ENCODE measurements at regions not wholly inside any gene's neighbourhood (a gene's known extent, or its start where the extent isn't known, plus 50 kb on each side); places are given as distances from the start of the nearest gene placed in this dataset.

GRCh38 chr12:13880613-13881012 is 100.8 kb downstream of the GRIN2B start:
- no peaks in the 10 kb centered on the region for H3K4me1 Mint-ChIP-seq (ENCODE audit: low read depth in 2 of 2)
- H3K9me3 Mint-ChIP-seq, result no peaks in the 10 kb centered on the region
- H3K27ac Mint-ChIP-seq, result no peak overlapping the region
- peaks cover 0 to 11% of the 10 kb centered on the region in 2 donors for H3K27me3 Mint-ChIP-seq
- no peaks in the 10 kb centered on the region for H3K36me3 Mint-ChIP-seq (ENCODE audit: insufficient read depth)
- DNase-seq (no peak), ATAC-seq (replicated peaks) (no peak)
- no peak overlapping the region for H3K4me3 Mint-ChIP-seq

- no peaks in the 10 kb centered on the region for H3K36me3 Mint-ChIP-seq (ENCODE audit: insufficient read depth)
Observed at GRCh38 chr12:13875744-13876143, 105.7 kb downstream of the GRIN2B start.

GRCh38 chr12:13870255-13870654 is 111.1 kb downstream of the GRIN2B start:
- ATAC-seq (replicated peaks) (no peak), DNase-seq (no peak)
- peaks cover 22 to 27% of the 10 kb centered on the region in 2 donors for H3K27me3 Mint-ChIP-seq
- no peak overlapping the region for H3K4me3 Mint-ChIP-seq
- no peaks in the 10 kb centered on the region for H3K9me3 Mint-ChIP-seq
- no peaks in the 10 kb centered on the region for H3K4me1 Mint-ChIP-seq (ENCODE audit: low read depth in 2 of 2)
- H3K27ac Mint-ChIP-seq, result no peak overlapping the region
- no peaks in the 10 kb centered on the region for H3K36me3 Mint-ChIP-seq (ENCODE audit: insufficient read depth)

More at GRCh38 chr12:13875744-13876143, 105.7 kb downstream of the GRIN2B start:
- no peaks in the 10 kb centered on the region for H3K9me3 Mint-ChIP-seq
- H3K4me1 Mint-ChIP-seq (ENCODE audit: low read depth in 2 of 2), result no peaks in the 10 kb centered on the region
- H3K27me3 Mint-ChIP-seq, result peaks cover 0 to 7% of the 10 kb centered on the region in 2 donors
- H3K27ac Mint-ChIP-seq, result no peak overlapping the region
- DNase-seq (no peak), ATAC-seq (replicated peaks) (no peak)
- H3K4me3 Mint-ChIP-seq, result no peak overlapping the region

- Mint-ChIP-seq H3K27ac (no peak overlapping the region), H3K4me1 (ENCODE audit: low read depth in 2 of 2) (no peaks in the 10 kb centered on the region), H3K9me3 (no peaks in the 10 kb centered on the region), H3K27me3 (peaks cover 24 to 53% of the 10 kb centered on the region in 2 donors), H3K4me3 (no peak overlapping the region), H3K36me3 (ENCODE audit: insufficient read depth) (no peaks in the 10 kb centered on the region)
- DNase-seq (peak; percentile 5 to 7 (median 6)), ATAC-seq (replicated peaks) (no peak)
Observed at GRCh38 chr12:13864081-13864673, 117.2 kb downstream of the GRIN2B start.

- H3K36me3 Mint-ChIP-seq (ENCODE audit: insufficient read depth), result no peaks in the 10 kb centered on the region
- H3K4me1 Mint-ChIP-seq (ENCODE audit: low read depth in 2 of 2), result no peaks in the 10 kb centered on the region
- no peak overlapping the region for H3K27ac Mint-ChIP-seq
- no peak for DNase-seq
- no peaks in the 10 kb centered on the region for H3K9me3 Mint-ChIP-seq
- peaks cover 13 to 23% of the 10 kb centered on the region in 2 donors for H3K27me3 Mint-ChIP-seq
- no peak overlapping the region for H3K4me3 Mint-ChIP-seq
- no peak for ATAC-seq (replicated peaks)
Observed at GRCh38 chr12:13857750-13858149, 123.7 kb downstream of the GRIN2B start.

GRCh38 chr12:13853471-13853870 is 127.9 kb downstream of the GRIN2B start:
- Mint-ChIP-seq H3K9me3 (peaks cover 0 to 1% of the 10 kb centered on the region in 2 donors), H3K36me3 (ENCODE audit: insufficient read depth) (no peaks in the 10 kb centered on the region), H3K27me3 (no peaks in the 10 kb centered on the region), H3K27ac (no peak overlapping the region), H3K4me3 (no peak overlapping the region), H3K4me1 (ENCODE audit: low read depth in 2 of 2) (no peaks in the 10 kb centered on the region)
- DNase-seq, result no peak
- ATAC-seq (replicated peaks), result no peak

- Mint-ChIP-seq H3K36me3 (ENCODE audit: insufficient read depth) (no peaks in the 10 kb centered on the region), H3K9me3 (peaks cover 0 to 3% of the 10 kb centered on the region in 2 donors), H3K4me1 (ENCODE audit: low read depth in 2 of 2) (no peaks in the 10 kb centered on the region), H3K27ac (no peak overlapping the region), H3K4me3 (no peak overlapping the region), H3K27me3 (peaks cover 0 to 7% of the 10 kb centered on the region in 2 donors)
- DNase-seq (no peak), ATAC-seq (replicated peaks) (no peak)
Observed at GRCh38 chr12:13851828-13852227, 129.6 kb downstream of the GRIN2B start.

GRCh38 chr12:13849456-13849855 is 131.9 kb downstream of the GRIN2B start:
- peaks cover 0 to 5% of the 10 kb centered on the region in 2 donors for H3K9me3 Mint-ChIP-seq
- H3K27me3 Mint-ChIP-seq, result peaks cover 0 to 7% of the 10 kb centered on the region in 2 donors

GRCh38 chr12:13843841-13844240 is 137.6 kb downstream of the GRIN2B start:
- no peak for ATAC-seq (replicated peaks)
- no peaks in the 10 kb centered on the region for H3K4me1 Mint-ChIP-seq (ENCODE audit: low read depth in 2 of 2)

More at GRCh38 chr12:13849456-13849855, 131.9 kb downstream of the GRIN2B start:
- no peak overlapping the region for H3K4me3 Mint-ChIP-seq
- H3K27ac Mint-ChIP-seq, result no peak overlapping the region
- H3K36me3 Mint-ChIP-seq (ENCODE audit: insufficient read depth), result no peaks in the 10 kb centered on the region
- DNase-seq (no peak), ATAC-seq (replicated peaks) (no peak)
- no peaks in the 10 kb centered on the region for H3K4me1 Mint-ChIP-seq (ENCODE audit: low read depth in 2 of 2)

GRCh38 chr12:13841358-13841757 is 140.0 kb downstream of the GRIN2B start:
- no peaks in the 10 kb centered on the region for H3K4me1 Mint-ChIP-seq (ENCODE audit: low read depth in 2 of 2)
- H3K4me3 Mint-ChIP-seq, result no peak overlapping the region
- DNase-seq (no peak), ATAC-seq (replicated peaks) (no peak)
- H3K27ac Mint-ChIP-seq, result no peak overlapping the region
- no peaks in the 10 kb centered on the region for H3K27me3 Mint-ChIP-seq
- no peaks in the 10 kb centered on the region for H3K36me3 Mint-ChIP-seq (ENCODE audit: insufficient read depth)
- H3K9me3 Mint-ChIP-seq, result peaks cover 0 to 3% of the 10 kb centered on the region in 2 donors

More at GRCh38 chr12:13843841-13844240, 137.6 kb downstream of the GRIN2B start:
- DNase-seq, result no peak
- H3K27me3 Mint-ChIP-seq, result peaks cover 0 to 7% of the 10 kb centered on the region in 2 donors
- H3K4me3 Mint-ChIP-seq, result no peak overlapping the region
- H3K36me3 Mint-ChIP-seq (ENCODE audit: insufficient read depth), result no peaks in the 10 kb centered on the region
- H3K9me3 Mint-ChIP-seq, result peaks cover 0 to 5% of the 10 kb centered on the region in 2 donors
- no peak overlapping the region for H3K27ac Mint-ChIP-seq

- Mint-ChIP-seq H3K4me3 (no peak overlapping the region), H3K36me3 (ENCODE audit: insufficient read depth) (no peaks in the 10 kb centered on the region), H3K4me1 (ENCODE audit: low read depth in 2 of 2) (no peaks in the 10 kb centered on the region), H3K27ac (no peak overlapping the region), H3K27me3 (no peaks in the 10 kb centered on the region), H3K9me3 (peaks cover 0 to 1% of the 10 kb centered on the region in 2 donors)
- DNase-seq (no peak), ATAC-seq (replicated peaks) (no peak)
Observed at GRCh38 chr12:13839365-13840336, 141.8 kb downstream of the GRIN2B start.

GRCh38 chr12:13836099-13836498 is 145.3 kb downstream of the GRIN2B start:
- H3K4me3 Mint-ChIP-seq, result no peak overlapping the region
- H3K9me3 Mint-ChIP-seq, result no peaks in the 10 kb centered on the region
- no peak overlapping the region for H3K27ac Mint-ChIP-seq
- ATAC-seq (replicated peaks) (no peak), DNase-seq (no peak)
- no peaks in the 10 kb centered on the region for H3K36me3 Mint-ChIP-seq (ENCODE audit: insufficient read depth)
- no peaks in the 10 kb centered on the region for H3K4me1 Mint-ChIP-seq (ENCODE audit: low read depth in 2 of 2)
- H3K27me3 Mint-ChIP-seq, result no peaks in the 10 kb centered on the region

- Mint-ChIP-seq H3K4me3 (no peak overlapping the region), H3K36me3 (ENCODE audit: insufficient read depth) (no peaks in the 10 kb centered on the region), H3K9me3 (no peaks in the 10 kb centered on the region), H3K27ac (no peak overlapping the region), H3K27me3 (no peaks in the 10 kb centered on the region), H3K4me1 (ENCODE audit: low read depth in 2 of 2) (no peaks in the 10 kb centered on the region)
- no peak for ATAC-seq (replicated peaks)
- DNase-seq, result no peak
Observed at GRCh38 chr12:13835652-13836051, 145.8 kb downstream of the GRIN2B start.

GRCh38 chr12:13834241-13834640 is 147.2 kb downstream of the GRIN2B start:
- no peak overlapping the region for H3K4me3 Mint-ChIP-seq
- DNase-seq (no peak), ATAC-seq (replicated peaks) (no peak)
- H3K36me3 Mint-ChIP-seq (ENCODE audit: insufficient read depth), result no peaks in the 10 kb centered on the region
- H3K27ac Mint-ChIP-seq, result no peak overlapping the region
- H3K4me1 Mint-ChIP-seq (ENCODE audit: low read depth in 2 of 2), result no peaks in the 10 kb centered on the region
- H3K9me3 Mint-ChIP-seq, result no peaks in the 10 kb centered on the region
- H3K27me3 Mint-ChIP-seq, result no peaks in the 10 kb centered on the region
